OCI-LY1 (cell line): ENCODE measurements at regions not wholly inside any gene's neighbourhood (a gene's known extent, or its start where the extent isn't known, plus 50 kb on each side); places are given as distances from the start of the nearest gene placed in this dataset.

ENCODE experiments used
- H2AFZ ChIP-seq: fragments of 200-600 bp; sonication (generic), shearing (Covaris generic); 2 replicates; pipeline ENCODE4 v1.6.0; 2014; ENCODE audit warnings: antibody characterized with exemption, mild to moderate bottlenecking, low read length
- H3F3A ChIP-seq: fragments of 200-600 bp; sonication (generic), shearing (Covaris generic); 2 replicates; pipeline ENCODE4 v1.6.0; 2014; ENCODE audit warnings: mild to moderate bottlenecking, antibody characterized with exemption, low read length, moderate library complexity; ENCODE audit not compliant: insufficient read depth
- H3K27ac ChIP-seq: fragments of 200-600 bp; sonication (generic); 2 replicates; pipeline ENCODE4 v1.5.1; 2014; ENCODE audit warnings: low read length, mixed run types, mild to moderate bottlenecking, low read depth; ENCODE audit not compliant: poor library complexity, severe bottlenecking
- H3K27me3 ChIP-seq: fragments of 200-600 bp; sonication (generic); 2 replicates; pipeline ENCODE4 v1.6.0; 2014; ENCODE audit warnings: antibody characterized with exemption, mild to moderate bottlenecking, low read length, moderate library complexity; ENCODE audit not compliant: insufficient read depth
- H3K36me3 ChIP-seq: fragments of 200-600 bp; sonication (generic); 2 replicates; pipeline ENCODE4 v1.6.1; 2014; ENCODE audit warnings: mild to moderate bottlenecking, antibody characterized with exemption, low read length, moderate library complexity, mixed read lengths; ENCODE audit not compliant: insufficient read depth
- H3K4me1 ChIP-seq: fragments of 200-600 bp; sonication (generic); 2 replicates; pipeline ENCODE4 v1.5.1; 2014; ENCODE audit warnings: mild to moderate bottlenecking, low read length, moderate library complexity; ENCODE audit not compliant: insufficient read depth, severe bottlenecking
- H3K4me2 ChIP-seq: fragments of 200-600 bp; sonication (generic), shearing (Covaris generic); 2 replicates; pipeline ENCODE4 v1.6.1; 2014; ENCODE audit warnings: low read length
- H3K4me3 ChIP-seq: fragments of 200-600 bp; sonication (generic); 2 replicates; pipeline ENCODE4 v1.5.1; 2014; ENCODE audit warnings: low read length, low read depth, mild to moderate bottlenecking, mixed read lengths; ENCODE audit not compliant: poor library complexity, severe bottlenecking
- H3K79me2 ChIP-seq: fragments of 200-600 bp; shearing (Covaris generic); 2 replicates; pipeline ENCODE4 v1.6.1; 2016; ENCODE audit warnings: mixed run types, low read length, mixed read lengths; ENCODE audit not compliant: insufficient read depth
- H3K9ac ChIP-seq: fragments of 200-600 bp; sonication (generic), shearing (Covaris generic); 2 replicates; pipeline ENCODE4 v1.6.1; 2014; ENCODE audit warnings: mild to moderate bottlenecking, low read length, mixed read lengths
- H3K9me2 ChIP-seq: fragments of 200-600 bp; sonication (generic), shearing (Covaris generic); 2 replicates; pipeline ENCODE4 v1.6.1; 2014; ENCODE audit warnings: low read depth, mild to moderate bottlenecking, low read length, mixed read lengths
- H3K9me3 ChIP-seq: fragments of 200-600 bp; shearing (Covaris generic); 2 replicates; pipeline ENCODE4 v1.6.1; 2014; ENCODE audit warnings: low read length, mixed read lengths
- H4K20me1 ChIP-seq: fragments of 200-600 bp; sonication (generic), shearing (Covaris generic); 2 replicates; pipeline ENCODE4 v1.6.0; 2016; ENCODE audit warnings: mild to moderate bottlenecking, low read length; ENCODE audit not compliant: insufficient read depth
- CTCF ChIP-seq: fragments of 200-600 bp; sonication (generic), shearing (Covaris generic); IDR thresholded peaks from 2 replicates; pipeline ENCODE4 v1.5.1; 2017; ENCODE audit warnings: mild to moderate bottlenecking, antibody characterized with exemption, low read length, moderate library complexity, mixed read lengths
- EZH2 ChIP-seq: fragments of 200-600 bp; sonication (generic), shearing (Covaris generic); IDR thresholded peaks from 2 replicates; pipeline ENCODE4 v1.8.0; 2017; ENCODE audit warnings: borderline replicate concordance, mixed run types, mild to moderate bottlenecking, antibody characterized with exemption, low read length, moderate library complexity, mixed read lengths

GRCh38 chr3:187565701-187566100 is 104.5 kb downstream of the SST start:
- no peaks in the 10 kb centered on the region for H3K36me3 ChIP-seq
- no peak for TF ChIP-seq CTCF
- TF ChIP-seq EZH2 = no peak
- H3K27me3 ChIP-seq = no peaks in the 10 kb centered on the region
- H3K4me3 ChIP-seq = no peak overlapping the region
- no peak overlapping the region for H3K27ac ChIP-seq
- no peaks in the 10 kb centered on the region for H3K9me3 ChIP-seq
- no peaks in the 10 kb centered on the region for H3K79me2 ChIP-seq
- H3K9me2 ChIP-seq = no peaks in the 10 kb centered on the region
- no peak overlapping the region for H3K9ac ChIP-seq
- H3K4me2 ChIP-seq = no peak overlapping the region
- peaks cover 14% of the 10 kb centered on the region for H3K4me1 ChIP-seq
- H4K20me1 ChIP-seq = no peaks in the 10 kb centered on the region
- H3F3A ChIP-seq = no peaks in the 10 kb centered on the region
- no peak overlapping the region for H2AFZ ChIP-seq

- Histone ChIP-seq H3K9ac (no peak overlapping the region), H3K9me2 (no peaks in the 10 kb centered on the region), H3K27me3 (no peaks in the 10 kb centered on the region), H4K20me1 (no peaks in the 10 kb centered on the region), H3K4me2 (no peak overlapping the region), H2AFZ (no peak overlapping the region), H3K9me3 (no peaks in the 10 kb centered on the region), H3K27ac (no peak overlapping the region), H3F3A (no peaks in the 10 kb centered on the region), H3K4me3 (no peak overlapping the region), H3K79me2 (no peaks in the 10 kb centered on the region), H3K4me1 (peaks cover under 1% of the 10 kb centered on the region), H3K36me3 (no peaks in the 10 kb centered on the region)
- TF ChIP-seq CTCF (no peak), EZH2 (no peak)
Observed at GRCh38 chr3:187558990-187559389, 111.2 kb downstream of the SST start.

GRCh38 chr3:187551416-187551815 is 118.8 kb downstream of the SST start:
- H2AFZ ChIP-seq = no peak overlapping the region
- H3F3A ChIP-seq = no peaks in the 10 kb centered on the region
- H3K4me1 ChIP-seq = no peaks in the 10 kb centered on the region
- H3K27me3 ChIP-seq = no peaks in the 10 kb centered on the region
- no peaks in the 10 kb centered on the region for H3K79me2 ChIP-seq
- no peaks in the 10 kb centered on the region for H3K9me3 ChIP-seq
- no peaks in the 10 kb centered on the region for H3K36me3 ChIP-seq
- H4K20me1 ChIP-seq = no peaks in the 10 kb centered on the region
- TF ChIP-seq EZH2 = no peak
- TF ChIP-seq CTCF = no peak
- H3K4me3 ChIP-seq = no peak overlapping the region
- no peaks in the 10 kb centered on the region for H3K9me2 ChIP-seq
- no peak overlapping the region for H3K9ac ChIP-seq
- H3K4me2 ChIP-seq = no peak overlapping the region
- H3K27ac ChIP-seq = no peak overlapping the region
